ENCODE measurements at regions not wholly inside any gene's neighbourhood (a gene's known extent, or its start where the extent isn't known, plus 50 kb on each side); places are given as distances from the start of the nearest gene placed in this dataset.

DNA sequence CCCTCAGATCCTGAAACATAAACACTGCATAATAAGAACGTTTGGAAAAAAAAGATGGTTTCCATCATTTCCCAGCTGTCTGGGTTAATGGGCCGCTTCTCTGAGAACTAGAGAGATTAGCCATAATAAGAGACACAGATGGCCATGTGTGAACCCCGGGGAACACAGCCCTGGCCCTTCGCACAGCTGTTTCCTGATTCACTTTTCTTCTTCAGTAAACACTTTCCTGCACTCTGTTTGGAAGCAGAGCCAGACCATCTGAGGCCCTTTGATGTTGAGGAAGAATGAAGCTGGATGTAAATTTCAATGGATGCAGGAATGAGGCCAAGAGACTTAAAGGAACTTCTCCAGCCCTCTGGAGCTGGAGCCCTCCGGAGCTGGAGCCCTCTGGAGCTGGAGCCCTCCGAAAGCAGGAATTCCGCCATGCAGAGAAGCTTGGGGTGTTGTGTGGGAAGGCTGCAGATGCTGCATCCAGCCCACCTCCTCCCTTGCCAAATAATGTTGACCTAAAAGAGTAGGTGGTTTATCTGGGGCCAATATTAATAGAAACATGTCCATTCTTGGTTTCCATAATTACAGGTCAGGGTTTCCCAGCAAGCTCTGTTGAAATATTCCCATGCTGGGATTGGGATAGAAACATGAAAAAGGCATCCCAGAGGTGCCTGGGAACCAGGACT, 218.9 kb downstream of the NXNL2 start:
- TF ChIP-seq ZFX (IDR thresholded peaks at IDR 0.05; ENCODE audit: borderline replicate concordance): no peak
- TF ChIP-seq, protein P1, sequence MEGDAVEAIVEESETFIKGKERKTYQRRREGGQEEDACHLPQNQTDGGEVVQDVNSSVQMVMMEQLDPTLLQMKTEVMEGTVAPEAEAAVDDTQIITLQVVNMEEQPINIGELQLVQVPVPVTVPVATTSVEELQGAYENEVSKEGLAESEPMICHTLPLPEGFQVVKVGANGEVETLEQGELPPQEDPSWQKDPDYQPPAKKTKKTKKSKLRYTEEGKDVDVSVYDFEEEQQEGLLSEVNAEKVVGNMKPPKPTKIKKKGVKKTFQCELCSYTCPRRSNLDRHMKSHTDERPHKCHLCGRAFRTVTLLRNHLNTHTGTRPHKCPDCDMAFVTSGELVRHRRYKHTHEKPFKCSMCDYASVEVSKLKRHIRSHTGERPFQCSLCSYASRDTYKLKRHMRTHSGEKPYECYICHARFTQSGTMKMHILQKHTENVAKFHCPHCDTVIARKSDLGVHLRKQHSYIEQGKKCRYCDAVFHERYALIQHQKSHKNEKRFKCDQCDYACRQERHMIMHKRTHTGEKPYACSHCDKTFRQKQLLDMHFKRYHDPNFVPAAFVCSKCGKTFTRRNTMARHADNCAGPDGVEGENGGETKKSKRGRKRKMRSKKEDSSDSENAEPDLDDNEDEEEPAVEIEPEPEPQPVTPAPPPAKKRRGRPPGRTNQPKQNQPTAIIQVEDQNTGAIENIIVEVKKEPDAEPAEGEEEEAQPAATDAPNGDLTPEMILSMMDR (IDR thresholded peaks at IDR 0.05): no peak
- H3K27ac ChIP-seq: no peak overlapping the region

DNA sequence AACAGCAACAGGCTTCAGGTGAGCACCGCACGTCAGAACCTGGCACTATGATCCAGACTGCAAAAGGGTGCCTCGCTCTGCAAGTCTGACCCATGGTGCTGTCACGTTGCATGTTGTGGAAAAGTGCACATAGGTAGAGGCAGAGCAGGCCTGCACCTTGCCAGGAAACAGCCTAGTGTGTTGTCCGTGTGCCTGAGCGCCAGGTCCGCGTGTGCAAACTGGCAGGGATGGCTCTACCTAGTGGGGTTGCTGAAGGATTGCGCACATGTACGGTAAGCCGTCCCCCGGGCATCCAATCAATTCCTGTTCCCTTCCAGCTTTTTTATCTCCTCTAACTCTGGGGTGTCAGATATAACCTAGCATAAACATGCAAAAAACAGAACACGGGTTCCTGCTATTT, 219.5 kb downstream of the NXNL2 start:
- no peak overlapping the region for H3K27ac ChIP-seq
- TF ChIP-seq, protein P1 (IDR thresholded peaks at IDR 0.05): no peak
- TF ChIP-seq ZFX (IDR thresholded peaks at IDR 0.05; ENCODE audit: borderline replicate concordance): no peak

DNA sequence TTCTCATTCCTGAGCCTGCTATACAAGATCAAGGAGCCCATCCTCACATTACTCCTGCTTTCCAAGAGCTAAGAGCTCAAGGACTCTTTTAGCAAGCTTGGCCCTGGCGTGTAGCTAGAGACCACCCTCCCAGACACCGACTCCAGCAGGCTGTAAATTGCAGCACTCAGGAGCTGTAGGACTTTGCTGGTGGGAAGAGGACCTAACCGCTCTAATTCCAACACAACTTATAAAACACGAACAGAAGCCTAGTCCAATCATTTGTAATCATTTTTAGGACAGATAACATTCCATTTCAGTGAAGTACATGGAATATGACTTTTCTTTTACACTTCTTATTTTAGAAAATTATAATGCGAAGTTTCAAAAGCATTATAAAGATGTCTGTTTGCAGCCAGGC, 219.9 kb downstream of the NXNL2 start:
- TF ChIP-seq, protein P1 (IDR thresholded peaks at IDR 0.05): no peak
- TF ChIP-seq ZFX (IDR thresholded peaks at IDR 0.05; ENCODE audit: borderline replicate concordance): no peak
- H3K27ac ChIP-seq: no peak overlapping the region

DNA sequence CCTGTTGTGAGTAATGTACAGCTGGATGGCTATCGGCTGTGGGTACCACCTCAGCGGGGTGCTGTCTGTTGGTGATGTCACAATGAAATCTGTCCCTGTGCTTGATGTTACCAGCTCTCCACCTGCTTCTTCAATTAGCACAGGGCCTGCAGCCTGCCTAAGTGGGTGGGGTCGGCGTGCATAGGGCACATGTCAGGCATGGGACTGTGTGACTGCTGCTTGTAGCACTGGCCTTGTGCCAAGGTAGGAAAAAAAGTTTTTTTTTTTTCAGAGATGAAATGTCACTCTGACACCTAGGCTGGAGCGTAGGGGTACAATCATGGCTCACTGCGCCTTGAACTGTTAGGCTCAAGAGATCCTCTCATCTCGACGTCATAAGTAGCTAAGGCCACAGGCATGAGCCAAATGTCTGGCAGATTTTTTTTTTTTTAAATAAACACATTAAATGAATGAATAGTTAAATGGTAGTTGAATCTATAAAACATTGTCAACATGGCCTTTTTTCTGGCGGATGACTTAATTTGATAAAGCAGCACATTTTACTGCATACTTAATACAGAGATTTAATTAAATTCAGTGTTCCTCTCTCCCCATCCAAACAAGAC, 222.5 kb downstream of the NXNL2 start:
- no peak overlapping the region for H3K27ac ChIP-seq
- TF ChIP-seq ZFX (IDR thresholded peaks at IDR 0.05; ENCODE audit: borderline replicate concordance): no peak
- TF ChIP-seq, protein P1 (IDR thresholded peaks at IDR 0.05): no peak

DNA sequence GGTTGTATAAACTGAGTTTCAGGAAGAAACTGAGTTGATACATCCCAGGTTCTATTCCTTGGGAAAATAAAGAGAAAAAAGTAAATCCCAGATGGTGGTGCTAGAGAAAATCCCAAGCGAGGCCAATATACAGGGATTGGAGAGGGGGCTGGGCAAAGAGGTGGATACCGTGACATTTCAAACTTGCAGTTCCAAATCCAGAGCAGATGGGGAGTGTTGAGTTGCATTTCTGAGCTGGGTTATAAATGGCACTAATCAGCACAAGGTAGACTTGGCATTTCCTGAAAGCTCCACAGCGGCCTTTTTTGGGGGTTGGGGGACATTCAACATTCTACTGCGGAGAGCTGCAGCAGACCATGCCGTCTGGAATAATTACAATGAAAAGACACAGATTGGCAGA, 224.4 kb downstream of the NXNL2 start:
- no peak for TF ChIP-seq ZFX (IDR thresholded peaks at IDR 0.05; ENCODE audit: borderline replicate concordance)
- TF ChIP-seq, protein P1 (IDR thresholded peaks at IDR 0.05): no peak
- no peak overlapping the region for H3K27ac ChIP-seq

DNA sequence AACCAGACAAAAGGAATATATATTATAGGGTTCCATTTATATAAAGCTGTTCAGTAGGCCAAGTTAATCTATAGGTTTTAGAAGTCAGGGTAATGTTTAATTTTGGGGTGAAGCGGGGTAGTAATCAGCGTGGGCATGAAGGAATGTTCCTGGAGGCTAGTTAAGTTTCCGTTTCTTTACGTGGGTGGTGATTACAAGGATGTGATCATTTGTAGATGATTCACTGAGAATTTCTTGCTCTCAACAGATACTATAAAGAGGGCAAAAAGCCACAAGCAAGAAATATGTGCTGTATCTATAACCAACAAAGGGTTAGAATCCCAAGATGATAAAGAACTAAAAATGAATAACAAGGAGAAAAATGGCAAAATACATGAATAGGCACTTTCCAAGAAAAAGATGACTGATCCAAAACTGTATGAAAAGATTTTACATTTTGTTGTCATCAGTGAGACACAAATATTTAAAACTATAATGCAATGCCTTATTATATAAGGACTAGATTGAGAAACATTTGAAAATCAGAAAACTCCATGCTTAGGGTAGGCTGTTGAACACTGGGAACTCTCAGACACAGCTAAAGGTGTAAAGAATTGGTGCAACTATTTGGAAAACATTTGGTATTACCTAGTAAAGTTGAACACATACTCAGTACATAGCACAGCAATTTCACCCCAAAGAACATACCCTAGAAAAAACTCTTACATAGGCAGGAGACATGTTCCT, 224.3 kb upstream of the S1PR3 start:
- H3K27ac ChIP-seq: no peak overlapping the region
- TF ChIP-seq, protein P1 (IDR thresholded peaks at IDR 0.05): no peak
- no peak for TF ChIP-seq ZFX (IDR thresholded peaks at IDR 0.05; ENCODE audit: borderline replicate concordance)

DNA sequence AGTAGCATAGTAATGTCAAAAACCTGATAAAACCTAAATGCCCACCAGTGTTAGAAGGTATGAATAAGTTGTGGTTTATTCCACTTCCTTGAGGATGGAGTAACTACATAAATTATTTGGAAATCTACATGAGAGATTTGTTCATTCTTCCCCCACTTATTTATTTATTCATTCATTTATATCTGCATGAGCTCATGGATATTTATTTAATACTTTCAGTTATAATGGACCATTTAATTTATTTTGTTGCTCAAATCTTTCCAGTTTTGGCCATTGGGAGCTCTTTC, 223.8 kb upstream of the S1PR3 start:
- H3K27ac ChIP-seq: no peak overlapping the region
- TF ChIP-seq ZFX (IDR thresholded peaks at IDR 0.05; ENCODE audit: borderline replicate concordance): no peak
- TF ChIP-seq, protein P1 (IDR thresholded peaks at IDR 0.05): no peak

Data from 22Rv1 (cell line).